CD4-positive, CD25-positive, alpha-beta regulatory T cell (primary cell): ENCODE measurements at regions not wholly inside any gene's neighbourhood (a gene's known extent, or its start where the extent isn't known, plus 50 kb on each side); places are given as distances from the start of the nearest gene placed in this dataset.
A peak's percentile ranks its signal among the peaks of the same experiment; 100 is the strongest.

Source experiments
- ATAC-seq, 2 donors: fragments of 150-1000 bp; cut with Tn5 transposase; one replicate each; pipeline ENCODE4 v1.10.0; 2021; ENCODE audit warnings: low read depth in 2 of 2, moderate number of reproducible peaks in 2 of 2, moderate library complexity in 1 of 2
- DNase-seq, 3 donors: peaks; one replicate each; pipeline versions ENCODE4 v3.0.0 to v3.0.0-alpha.2; 2012 to 2022; ENCODE audit warnings: mixed read lengths in 1 of 3
- H3K27ac ChIP-seq: one replicate; pipeline ENCODE4 v1.7.0; 2013; ENCODE audit warnings: mild to moderate bottlenecking, low read length; ENCODE audit not compliant: insufficient read depth, poor library complexity, severe bottlenecking
- H3K27me3 ChIP-seq: one replicate; pipeline ENCODE4 v1.7.0; 2013; ENCODE audit warnings: low read length; ENCODE audit not compliant: control insufficient read depth, insufficient read depth
- H3K36me3 ChIP-seq: one replicate; pipeline ENCODE4 v1.7.0; 2013; ENCODE audit warnings: mild to moderate bottlenecking, low read length, moderate library complexity; ENCODE audit not compliant: control insufficient read depth, insufficient read depth
- H3K4me1 ChIP-seq: 2 replicates; pipeline ENCODE4 v1.7.0; 2013; ENCODE audit warnings: mild to moderate bottlenecking, low read length; ENCODE audit not compliant: insufficient read depth, control insufficient read depth, poor library complexity, severe bottlenecking
- H3K4me3 ChIP-seq: one replicate; pipeline ENCODE4 v1.7.0; 2013; ENCODE audit warnings: low read depth, mild to moderate bottlenecking, low read length, moderate library complexity
- H3K9me3 ChIP-seq, 2 experiments: 1 replicate in 1 of 2; 2 replicates in 1 of 2; pipeline ENCODE4 v1.7.0; 2013; ENCODE audit warnings: low read length in 2 of 2, mild to moderate bottlenecking in 1 of 2, moderate library complexity in 1 of 2; ENCODE audit not compliant: control insufficient read depth in 2 of 2
- H3K27ac Mint-ChIP-seq, 3 donors: one replicate each; pipeline ENCODE4 v1.8.0; 2020 to 2022; ENCODE audit warnings: mild to moderate bottlenecking in 3 of 3, mixed read lengths in 3 of 3, moderate library complexity in 2 of 3
- H3K27me3 Mint-ChIP-seq: one replicate; pipeline ENCODE4 v1.8.0; 2022; ENCODE audit warnings: mild to moderate bottlenecking, mixed read lengths
- H3K36me3 Mint-ChIP-seq: one replicate; pipeline ENCODE4 v1.8.0; 2020; ENCODE audit warnings: mixed read lengths
- H3K4me1 Mint-ChIP-seq, 4 donors: one replicate each; pipeline ENCODE4 v1.8.0; 2020 to 2022; ENCODE audit warnings: mixed read lengths in 4 of 4, mild to moderate bottlenecking in 1 of 4
- H3K4me3 Mint-ChIP-seq, 4 donors: one replicate each; pipeline ENCODE4 v1.8.0; 2020 to 2022; ENCODE audit warnings: mild to moderate bottlenecking in 4 of 4, mixed read lengths in 4 of 4, moderate library complexity in 3 of 4
- H3K9me3 Mint-ChIP-seq, 7 donors: one replicate each; pipeline ENCODE4 v1.8.0; 2020 to 2022; ENCODE audit warnings: mixed read lengths in 7 of 7, mild to moderate bottlenecking in 3 of 7, moderate library complexity in 2 of 7

- H3K4me1 Mint-ChIP-seq: peaks cover 0 to 12% (median 3%) of the 10 kb centered on the region in 4 donors
- ATAC-seq: no peak
Observed at GRCh38 chr22:26897384-26897783, 240.0 kb downstream of the MIAT start.

GRCh38 chr22:26898946-26899605, 241.7 kb downstream of the MIAT start:
- Histone ChIP-seq H3K27me3 (peaks cover 3% of the 10 kb centered on the region), H3K27ac (no peak overlapping the region), H3K9me3 (no peaks in the 10 kb centered on the region), H3K4me1 (no peaks in the 10 kb centered on the region), H3K4me3 (no peak overlapping the region), H3K36me3 (no peaks in the 10 kb centered on the region)
- Mint-ChIP-seq H3K27me3 (peaks cover 28% of the 10 kb centered on the region), H3K9me3 (peaks cover 0 to 5% (median 2%) of the 10 kb centered on the region in 7 donors), H3K4me1 (peaks cover 0 to 27% (median 10%) of the 10 kb centered on the region in 4 donors), H3K36me3 (peaks cover 11% of the 10 kb centered on the region), H3K4me3 (no peak overlapping the region), H3K27ac (no peak overlapping the region)
- ATAC-seq (no peak), DNase-seq (no peak)

More at GRCh38 chr22:26897384-26897783, 240.0 kb downstream of the MIAT start:
- no peaks in the 10 kb centered on the region for H3K36me3 ChIP-seq
- Mint-ChIP-seq H3K9me3 (peaks cover 0 to 7% (median 2%) of the 10 kb centered on the region in 7 donors), H3K27me3 (peaks cover 17% of the 10 kb centered on the region), H3K4me3 (no peak overlapping the region), H3K27ac (no peak overlapping the region), H3K36me3 (peaks cover 11% of the 10 kb centered on the region)
- no peak for DNase-seq
- H3K4me1 ChIP-seq: no peaks in the 10 kb centered on the region
- no peak overlapping the region for H3K4me3 ChIP-seq
- no peaks in the 10 kb centered on the region for H3K9me3 ChIP-seq
- H3K27ac ChIP-seq: no peak overlapping the region
- peaks cover 3% of the 10 kb centered on the region for H3K27me3 ChIP-seq

- H3K4me1 ChIP-seq: no peaks in the 10 kb centered on the region
- no peak overlapping the region for H3K27ac ChIP-seq
- no peaks in the 10 kb centered on the region for H3K9me3 ChIP-seq
- Mint-ChIP-seq H3K4me1 (peaks cover 0 to 28% (median 12%) of the 10 kb centered on the region in 4 donors), H3K27ac (no peak overlapping the region), H3K36me3 (peaks cover 9% of the 10 kb centered on the region), H3K4me3 (peak overlapping the region in 1 of 4 donors; percentile 8), H3K27me3 (peaks cover 32% of the 10 kb centered on the region), H3K9me3 (peaks cover 0 to 5% (median 2%) of the 10 kb centered on the region in 7 donors)
- peaks cover 3% of the 10 kb centered on the region for H3K27me3 ChIP-seq
- H3K36me3 ChIP-seq: no peaks in the 10 kb centered on the region
- ATAC-seq (no peak), DNase-seq (no peak)
- no peak overlapping the region for H3K4me3 ChIP-seq
Observed at GRCh38 chr22:26900787-26901186, 243.4 kb downstream of the MIAT start.

- H3K4me1 Mint-ChIP-seq: peaks cover 0 to 28% (median 12%) of the 10 kb centered on the region in 4 donors
- H3K4me3 ChIP-seq: no peak overlapping the region
- H3K27ac ChIP-seq: no peak overlapping the region
- peak overlapping the region in 1 of 4 donors; percentile 8 for H3K4me3 Mint-ChIP-seq
- ATAC-seq (no peak), DNase-seq (no peak)
- H3K36me3 Mint-ChIP-seq: peaks cover 9% of the 10 kb centered on the region
- H3K36me3 ChIP-seq: no peaks in the 10 kb centered on the region
- H3K9me3 Mint-ChIP-seq: peaks cover 0 to 5% (median 2%) of the 10 kb centered on the region in 7 donors
- H3K27me3 Mint-ChIP-seq: peaks cover 32% of the 10 kb centered on the region
- H3K27me3 ChIP-seq: peaks cover 3% of the 10 kb centered on the region
- no peak overlapping the region for H3K27ac Mint-ChIP-seq
- no peaks in the 10 kb centered on the region for H3K4me1 ChIP-seq
- no peaks in the 10 kb centered on the region for H3K9me3 ChIP-seq
Observed at GRCh38 chr22:26901198-26901816, 243.9 kb downstream of the MIAT start.

GRCh38 chr22:26902401-26903029, 245.1 kb downstream of the MIAT start:
- H3K27me3 ChIP-seq: peaks cover 3% of the 10 kb centered on the region
- Mint-ChIP-seq H3K4me3 (peak overlapping the region in 2 of 4 donors; percentile 44 to 76), H3K4me1 (peaks cover 0 to 28% (median 12%) of the 10 kb centered on the region in 4 donors), H3K9me3 (peaks cover 0 to 4% (median 0%) of the 10 kb centered on the region in 7 donors), H3K27me3 (peaks cover 28% of the 10 kb centered on the region), H3K36me3 (peaks cover 13% of the 10 kb centered on the region), H3K27ac (peak overlapping the region in 1 of 3 donors; percentile 34)
- ATAC-seq: no peak
- H3K9me3 ChIP-seq: no peaks in the 10 kb centered on the region
- H3K4me3 ChIP-seq: no peak overlapping the region
- no peak overlapping the region for H3K27ac ChIP-seq
- no peaks in the 10 kb centered on the region for H3K36me3 ChIP-seq
- DNase-seq: no peak
- no peaks in the 10 kb centered on the region for H3K4me1 ChIP-seq

GRCh38 chr22:26903030-26903856, 245.9 kb downstream of the MIAT start:
- no peak for ATAC-seq
- Mint-ChIP-seq H3K27me3 (peaks cover 28% of the 10 kb centered on the region), H3K27ac (peak overlapping the region in 2 of 3 donors; percentile 34 to 95), H3K9me3 (peaks cover 0 to 4% (median 0%) of the 10 kb centered on the region in 7 donors), H3K4me3 (peak overlapping the region in 3 of 4 donors; percentile 39 to 76 (median 44)), H3K36me3 (peaks cover 12% of the 10 kb centered on the region), H3K4me1 (peaks cover 0 to 28% (median 11%) of the 10 kb centered on the region in 4 donors)
- no peak for DNase-seq
- no peak overlapping the region for H3K27ac ChIP-seq
- no peaks in the 10 kb centered on the region for H3K4me1 ChIP-seq
- H3K36me3 ChIP-seq: no peaks in the 10 kb centered on the region
- H3K27me3 ChIP-seq: peaks cover 3% of the 10 kb centered on the region
- no peak overlapping the region for H3K4me3 ChIP-seq
- H3K9me3 ChIP-seq: no peaks in the 10 kb centered on the region

GRCh38 chr22:26904483-26904882, 247.1 kb downstream of the MIAT start:
- Histone ChIP-seq H3K4me1 (no peaks in the 10 kb centered on the region), H3K4me3 (no peak overlapping the region), H3K27me3 (peaks cover 1% of the 10 kb centered on the region), H3K9me3 (no peaks in the 10 kb centered on the region), H3K36me3 (peaks cover 4% of the 10 kb centered on the region), H3K27ac (no peak overlapping the region)
- no peak for DNase-seq
- Mint-ChIP-seq H3K4me1 (peaks cover 0 to 28% (median 11%) of the 10 kb centered on the region in 4 donors), H3K27ac (no peak overlapping the region), H3K9me3 (peaks cover 0 to 2% (median 0%) of the 10 kb centered on the region in 7 donors), H3K36me3 (peaks cover 14% of the 10 kb centered on the region), H3K4me3 (no peak overlapping the region), H3K27me3 (peaks cover 28% of the 10 kb centered on the region)
- ATAC-seq: no peak
